ENCODE measurements at regions not wholly inside any gene's neighbourhood (a gene's known extent, or its start where the extent isn't known, plus 50 kb on each side); places are given as distances from the start of the nearest gene placed in this dataset.

GRCh38 chr20:39112178-39112743 lies 150.1 kb downstream of the DHX35 start:
- TF ChIP-seq CTCF (IDR thresholded peaks at IDR 0.05; ENCODE audit: borderline replicate concordance, control extremely low read depth, extremely low read depth, insufficient read depth, missing control alignments): peak; percentile 53
- in situ Hi-C loops (cut with MboI; ENCODE audit: low sequenced_read_pairs, unreplicated experiment): no loop called here
- DNase-seq (ENCODE audit: low spot score): peak; percentile 78

GRCh38 chr20:39111359-39112177 lies 149.4 kb downstream of the DHX35 start:
- in situ Hi-C loops (cut with MboI; ENCODE audit: low sequenced_read_pairs, unreplicated experiment): no loop called here

DNA sequence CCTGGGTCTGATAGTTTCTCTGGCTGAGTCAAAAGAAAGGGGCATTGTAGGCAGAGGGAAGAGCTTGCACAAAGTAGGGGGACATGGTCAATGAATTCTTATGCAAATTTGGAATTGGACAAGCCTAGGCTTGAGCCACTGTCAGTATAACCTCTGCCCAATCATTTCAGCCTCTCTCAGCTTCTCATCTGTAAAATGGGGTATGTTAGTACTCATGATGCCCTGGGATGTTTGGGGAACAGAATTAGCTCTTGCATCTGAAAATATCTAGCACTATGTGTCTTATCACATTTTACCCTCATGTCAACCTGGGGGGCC lies 148.6 kb downstream of the DHX35 start:
- in situ Hi-C loops (cut with MboI; ENCODE audit: low sequenced_read_pairs, unreplicated experiment): no loop called here
- DNase-seq (ENCODE audit: low spot score): no peak
- TF ChIP-seq CTCF (IDR thresholded peaks at IDR 0.05; ENCODE audit: borderline replicate concordance, control extremely low read depth, extremely low read depth, insufficient read depth, missing control alignments): no peak

More at GRCh38 chr20:39111359-39112177, 149.4 kb downstream of the DHX35 start:
- DNase-seq (ENCODE audit: low spot score): no peak
- no peak for TF ChIP-seq CTCF (IDR thresholded peaks at IDR 0.05; ENCODE audit: borderline replicate concordance, control extremely low read depth, extremely low read depth, insufficient read depth, missing control alignments)

DNA sequence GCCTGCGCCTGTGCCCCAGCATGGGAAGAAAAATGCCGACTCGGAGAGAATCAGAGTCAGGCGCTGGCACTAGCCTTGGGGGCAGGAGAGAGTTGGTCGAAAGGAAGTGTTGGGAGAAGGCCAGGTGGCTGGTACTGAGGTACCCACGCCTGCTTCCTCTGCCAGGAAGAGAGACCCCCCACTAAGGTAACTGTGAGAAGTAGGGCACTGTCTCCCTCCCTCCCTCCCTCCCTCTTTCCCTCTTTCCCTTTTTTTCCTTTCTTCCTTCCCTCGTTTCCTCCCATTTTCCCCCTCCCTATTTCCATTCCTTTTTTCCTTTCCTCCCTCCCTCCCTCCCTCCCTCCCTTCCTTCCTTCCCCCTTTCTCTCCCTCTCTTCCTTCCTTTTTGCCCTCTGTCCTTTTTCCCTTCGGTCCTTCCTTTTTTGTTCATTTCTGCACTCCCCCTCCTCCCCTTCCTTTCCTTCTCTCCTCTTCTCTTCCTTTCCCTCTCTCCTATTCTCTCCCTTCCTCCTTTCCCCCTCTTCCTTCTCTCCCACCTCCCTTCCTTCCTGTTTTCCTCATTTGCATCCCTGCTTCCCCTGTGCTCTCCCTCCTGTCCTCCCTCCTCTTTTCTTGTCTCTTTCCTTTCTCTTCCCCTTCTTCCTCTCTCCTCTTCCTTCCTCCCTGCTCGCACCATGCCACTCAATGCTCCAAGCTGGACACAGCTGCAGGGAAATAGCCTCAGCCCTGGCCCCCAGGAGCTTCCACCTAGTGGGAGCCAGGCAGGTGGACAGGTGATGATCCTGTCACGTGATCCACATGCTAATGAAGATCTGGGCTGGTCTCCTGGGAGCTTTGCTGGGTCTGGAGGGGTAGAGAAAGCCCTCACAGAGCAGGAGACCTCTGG lies 148.0 kb downstream of the DHX35 start:
- no peak for DNase-seq (ENCODE audit: low spot score)
- no peak for TF ChIP-seq CTCF (IDR thresholded peaks at IDR 0.05; ENCODE audit: borderline replicate concordance, control extremely low read depth, extremely low read depth, insufficient read depth, missing control alignments)
- in situ Hi-C loops (cut with MboI; ENCODE audit: low sequenced_read_pairs, unreplicated experiment): no loop called here

DNA sequence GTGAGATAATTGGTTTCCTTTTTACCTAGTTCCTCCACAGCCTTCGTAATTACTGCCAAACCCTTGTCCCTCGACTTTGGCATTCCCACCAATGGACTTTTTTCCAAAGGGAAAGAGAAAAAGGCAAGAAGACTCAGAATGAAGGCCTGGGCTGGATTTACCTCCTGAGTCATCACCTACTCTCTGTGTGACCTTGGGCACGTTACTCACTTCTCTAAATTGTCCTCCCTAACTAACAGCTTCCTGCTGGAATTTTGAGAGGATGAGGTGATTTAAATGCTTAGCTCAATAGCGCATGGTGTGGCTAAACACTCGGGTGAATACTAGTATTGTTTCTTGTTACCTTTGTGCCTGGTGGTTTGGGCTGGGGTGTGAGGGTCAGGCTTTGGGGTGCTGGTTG lies 146.6 kb downstream of the DHX35 start:
- no peak for DNase-seq (ENCODE audit: low spot score)
- in situ Hi-C loops (cut with MboI; ENCODE audit: low sequenced_read_pairs, unreplicated experiment): no loop called here
- no peak for TF ChIP-seq CTCF (IDR thresholded peaks at IDR 0.05; ENCODE audit: borderline replicate concordance, control extremely low read depth, extremely low read depth, insufficient read depth, missing control alignments)

GRCh38 chr20:39107741-39108140 lies 145.6 kb downstream of the DHX35 start:
- in situ Hi-C loops (cut with MboI; ENCODE audit: low sequenced_read_pairs, unreplicated experiment): no loop called here
- no peak for DNase-seq (ENCODE audit: low spot score)
- no peak for TF ChIP-seq CTCF (IDR thresholded peaks at IDR 0.05; ENCODE audit: borderline replicate concordance, control extremely low read depth, extremely low read depth, insufficient read depth, missing control alignments)
